K562 (cell line): ENCODE measurements at regions not wholly inside any gene's neighbourhood (a gene's known extent, or its start where the extent isn't known, plus 50 kb on each side); places are given as distances from the start of the nearest gene placed in this dataset.

ENCODE experiments used
- HMBOX1 ChIP-seq: sonication (generic); IDR thresholded peaks from 2 replicates; pipeline ENCODE4 v1.6.1; 2016
- KHSRP ChIP-seq: fragments of 450-650 bp; IDR thresholded peaks from 2 replicates; pipeline ENCODE4 v1.6.1; 2017
- TFE3 ChIP-seq: fragments of 450-650 bp; formaldehyde crosslinking; IDR thresholded peaks from 2 replicates; pipeline ENCODE4 v1.4.0; 2020; ENCODE audit warnings: mild to moderate bottlenecking, mixed read lengths
- THRA ChIP-seq: fragments of 450-650 bp; IDR thresholded peaks from 2 replicates; pipeline ENCODE4 v1.6.1; 2017; ENCODE audit warnings: mild to moderate bottlenecking, moderate library complexity
- UBTF ChIP-seq, 2 experiments: IDR thresholded peaks; 2 replicates each; pipeline ENCODE4 v1.6.1; 2012; ENCODE audit warnings: improper control_type of control experiment in 2 of 2, low read depth in 2 of 2, low read length in 2 of 2, borderline replicate concordance in 1 of 2
- VEZF1 ChIP-seq: fragments of 200-800 bp; sonication (Bioruptor generic); IDR thresholded peaks from 2 replicates; pipeline ENCODE4 v1.6.1; 2017; ENCODE audit warnings: missing genetic modification characterization, missing compliant biosample characterization
- ZNF133 ChIP-seq: fragments of 250-450 bp; sonication (Bioruptor Pico); IDR thresholded peaks from 2 replicates; pipeline ENCODE4 v1.4.0; 2020; ENCODE audit warnings: mild to moderate bottlenecking
- ZNF280A ChIP-seq: fragments of 450-650 bp; IDR thresholded peaks from 2 replicates; pipeline ENCODE4 v1.6.1; 2018; ENCODE audit warnings: mild to moderate bottlenecking, low read depth; ENCODE audit not compliant: partially characterized antibody
- ZNF655 ChIP-seq: fragments of 250-450 bp; sonication (Bioruptor Pico); IDR thresholded peaks from 2 replicates; pipeline ENCODE4 v1.5.0; 2021

- TF ChIP-seq HMBOX1 (no peak), ZNF133 (CRISPR knock-in tag) (no peak), KHSRP (no peak), TFE3 (no peak), ZNF280A (no peak), VEZF1 (CRISPR knock-in tag) (no peak), UBTF (IDR thresholded peaks at IDR 0.05; ENCODE audit: borderline replicate concordance in 1 of 2, low read depth in 2 of 2, low read length in 2 of 2) (no peak), THRA (no peak), ZNF655 (CRISPR knock-in tag) (no peak)
These were observed 407.2 kb downstream of the KCNRG start (continued) for GRCh38 chr13:50422181-50423148.
